GM10847 (cell line): ENCODE measurements at regions not wholly inside any gene's neighbourhood (a gene's known extent, or its start where the extent isn't known, plus 50 kb on each side); places are given as distances from the start of the nearest gene placed in this dataset.

Experiments
- POLR2A ChIP-seq: IDR thresholded peaks from 2 replicates; pipeline ENCODE4 v1.6.1; 2011; ENCODE audit not compliant: insufficient read length; ENCODE audit errors: extremely low read depth

DNA sequence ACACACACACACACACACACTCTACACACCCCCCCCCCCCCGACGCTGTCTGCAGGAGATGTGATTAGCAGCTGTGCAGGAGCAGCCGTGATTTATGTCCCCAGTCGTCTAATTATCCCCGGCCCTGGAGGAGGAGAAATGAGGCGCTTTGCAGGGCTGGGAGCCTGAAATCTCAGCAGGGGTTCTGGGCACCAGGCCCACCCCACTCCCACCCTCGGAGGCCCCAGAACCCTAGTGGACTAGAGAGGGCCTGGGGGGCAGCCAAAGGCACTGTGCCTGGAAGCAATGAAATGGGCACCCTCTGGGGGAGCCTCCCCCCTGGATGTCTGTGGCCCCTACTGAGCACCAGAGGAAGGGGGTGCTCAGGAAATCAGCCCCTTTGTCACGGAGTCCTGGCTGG, 134.2 kb upstream of the CIBAR2 start:
- TF ChIP-seq POLR2A, result no peak

DNA sequence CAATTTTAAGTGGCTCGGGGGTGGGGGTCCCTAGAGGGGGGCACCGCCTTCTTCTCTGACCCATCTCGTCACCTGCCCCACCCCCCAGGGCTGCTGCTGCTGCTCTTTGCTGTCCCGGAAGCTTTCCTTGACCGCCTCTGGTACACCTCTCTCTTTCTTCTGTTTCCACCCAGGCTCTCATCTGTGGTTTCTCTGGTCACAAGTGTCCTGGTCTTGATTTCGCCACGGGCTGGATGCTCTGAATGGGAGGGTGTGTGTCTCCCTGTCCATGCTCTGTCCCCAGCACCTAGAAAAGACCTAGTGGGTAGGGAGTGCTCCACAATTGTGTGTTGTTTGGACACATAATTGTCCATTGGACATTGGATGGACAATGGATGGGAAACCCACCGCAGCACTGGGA, 134.7 kb upstream of the CIBAR2 start:
- no peak for TF ChIP-seq POLR2A

DNA sequence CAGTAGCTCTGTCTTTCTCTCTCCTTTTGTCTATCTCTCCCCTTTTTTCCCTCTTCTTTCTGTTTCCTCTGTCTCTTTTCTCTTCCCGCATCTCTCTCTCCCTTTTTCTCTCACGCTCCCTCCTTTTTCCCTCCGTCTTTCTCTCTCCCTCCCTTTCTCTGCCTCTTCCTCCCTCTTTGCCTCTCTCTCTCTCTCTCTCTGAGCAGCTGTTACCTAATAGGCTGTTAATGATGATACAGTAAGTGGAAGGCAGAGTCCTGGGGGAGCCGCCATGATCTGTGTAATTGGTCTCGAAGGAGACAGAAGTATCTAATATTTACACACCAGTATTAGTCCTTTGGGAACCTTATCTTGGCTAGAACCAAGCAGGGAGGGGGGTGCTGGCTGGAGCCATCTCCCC, 136.1 kb upstream of the CIBAR2 start:
- no peak for TF ChIP-seq POLR2A

DNA sequence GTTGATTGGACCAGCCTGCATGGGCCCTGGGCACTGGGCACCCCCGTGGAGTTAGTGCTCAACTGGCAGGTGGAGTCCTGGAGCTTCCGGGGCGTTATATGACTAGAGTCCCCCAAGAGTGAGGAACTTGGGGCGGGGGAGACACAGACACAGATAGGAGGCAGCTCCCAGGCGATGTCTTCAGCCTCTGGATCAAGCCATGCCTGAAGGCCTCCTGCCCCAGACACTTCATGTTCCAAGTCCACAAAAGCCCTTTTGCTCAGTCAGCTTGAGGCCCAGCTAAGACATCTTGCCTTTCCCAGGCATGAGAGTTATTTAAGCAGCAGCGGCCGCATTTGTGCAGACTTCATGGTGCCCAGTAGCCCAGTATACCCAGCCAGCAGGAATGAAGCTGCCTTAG, 136.6 kb upstream of the CIBAR2 start:
- TF ChIP-seq POLR2A, result no peak

DNA sequence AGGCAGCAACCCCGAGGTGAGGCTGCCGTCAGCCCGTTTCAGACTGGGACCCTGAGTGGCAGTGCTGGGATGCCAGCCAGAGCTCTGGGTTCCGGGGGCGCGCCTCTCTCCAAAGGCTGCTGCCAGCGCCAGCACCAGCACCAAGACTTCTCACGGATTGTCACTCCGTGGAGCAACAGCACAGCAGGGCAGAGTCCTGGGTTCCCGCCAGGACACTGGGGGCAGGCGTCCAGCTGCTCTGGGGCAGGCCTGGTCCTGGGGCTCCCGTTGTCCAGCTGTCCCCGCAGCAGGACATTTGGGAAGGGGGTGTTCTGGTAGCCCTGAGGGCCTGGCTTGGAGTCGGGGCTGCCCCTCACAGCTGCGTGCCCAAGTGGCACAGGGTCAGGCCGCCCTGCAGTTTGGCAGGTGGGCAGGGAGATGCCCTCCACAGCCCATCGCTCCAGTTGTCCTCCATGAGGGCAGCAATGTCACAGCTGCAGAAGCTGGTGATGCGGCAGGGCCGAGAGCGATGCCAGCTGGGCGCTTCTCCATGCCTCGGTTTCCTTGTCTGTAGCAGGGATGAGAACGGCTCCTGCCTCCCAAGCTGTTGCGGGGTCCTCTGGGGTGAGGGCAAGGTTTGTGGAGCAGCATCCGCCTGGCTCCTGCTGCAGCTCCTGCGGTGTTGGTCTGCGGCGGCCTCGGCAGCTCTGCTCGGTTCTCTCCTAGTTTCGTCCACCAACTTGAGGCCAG, 137.3 kb upstream of the CIBAR2 start:
- no peak for TF ChIP-seq POLR2A

DNA sequence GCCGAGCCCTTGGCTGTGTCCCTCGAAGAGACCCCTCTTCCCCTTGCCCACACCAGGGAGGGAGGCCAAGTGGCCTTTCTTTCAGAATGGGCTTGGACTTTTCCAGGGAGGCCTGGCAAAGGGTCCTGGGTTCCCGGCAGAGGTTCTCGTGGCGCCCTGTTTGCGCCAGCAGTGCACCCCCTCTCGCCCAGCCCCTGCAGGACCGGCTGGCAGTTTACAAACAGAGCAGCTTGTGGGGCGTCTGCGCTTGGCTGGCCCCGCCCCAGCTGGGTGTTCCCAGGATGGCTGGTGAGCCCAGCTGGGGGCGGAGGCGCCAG, 137.8 kb upstream of the CIBAR2 start:
- TF ChIP-seq POLR2A, result no peak

DNA sequence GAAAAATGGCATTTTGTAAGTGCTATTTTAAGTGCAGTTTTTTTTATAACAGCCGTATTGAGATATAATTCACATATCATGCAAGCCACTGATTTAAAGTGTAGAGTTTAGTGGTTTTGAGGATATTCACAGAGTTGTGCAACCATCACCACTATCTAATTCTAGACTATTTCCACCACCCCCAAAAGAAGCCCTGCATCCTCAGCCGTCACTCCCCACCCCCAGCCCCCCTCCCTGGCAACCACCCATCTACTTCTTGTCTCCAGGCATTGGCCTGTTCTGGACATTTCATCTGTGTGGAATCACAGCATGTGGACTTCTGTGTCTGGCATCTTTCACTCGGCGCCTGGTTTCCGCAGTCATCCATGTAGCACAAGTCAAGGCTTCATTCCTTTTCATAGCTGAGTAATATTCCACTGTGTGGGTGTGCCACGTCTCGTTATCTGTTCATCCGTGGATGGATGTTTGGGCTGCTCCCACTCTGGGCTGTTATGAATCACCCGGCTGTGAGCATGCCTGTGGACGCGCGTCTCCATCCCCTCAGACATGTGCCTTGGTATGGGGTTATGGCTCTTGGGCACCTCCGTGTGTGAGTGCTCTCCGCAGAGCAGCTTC, 138.4 kb upstream of the CIBAR2 start:
- no peak for TF ChIP-seq POLR2A

DNA sequence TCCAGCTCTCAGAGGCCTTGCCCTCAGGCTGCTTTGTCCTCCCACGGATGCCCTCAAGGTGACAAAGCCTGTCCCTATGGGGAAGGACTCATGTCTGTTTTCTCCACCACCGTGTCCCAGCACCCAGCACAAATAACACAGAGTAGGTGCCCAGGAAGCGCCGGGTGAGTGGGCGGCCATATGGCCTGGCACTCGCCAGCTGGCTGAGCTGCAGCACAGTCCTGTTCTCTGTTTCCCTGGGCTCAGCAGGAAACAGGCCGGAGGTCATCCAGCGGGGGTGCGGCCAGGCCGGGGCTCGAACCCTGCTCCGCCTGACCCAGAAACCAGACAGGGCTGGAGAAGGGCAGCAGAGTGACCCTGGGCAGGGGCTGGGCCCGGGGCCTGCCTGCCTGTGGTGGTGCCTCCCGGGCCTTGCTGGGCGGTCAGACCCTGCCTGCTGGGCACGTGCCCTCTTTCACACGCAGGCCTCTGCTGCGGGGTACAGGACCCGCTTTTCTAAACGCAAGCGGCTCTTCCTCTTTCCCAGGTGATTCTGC, 139.0 kb upstream of the CIBAR2 start:
- TF ChIP-seq POLR2A, result no peak

DNA sequence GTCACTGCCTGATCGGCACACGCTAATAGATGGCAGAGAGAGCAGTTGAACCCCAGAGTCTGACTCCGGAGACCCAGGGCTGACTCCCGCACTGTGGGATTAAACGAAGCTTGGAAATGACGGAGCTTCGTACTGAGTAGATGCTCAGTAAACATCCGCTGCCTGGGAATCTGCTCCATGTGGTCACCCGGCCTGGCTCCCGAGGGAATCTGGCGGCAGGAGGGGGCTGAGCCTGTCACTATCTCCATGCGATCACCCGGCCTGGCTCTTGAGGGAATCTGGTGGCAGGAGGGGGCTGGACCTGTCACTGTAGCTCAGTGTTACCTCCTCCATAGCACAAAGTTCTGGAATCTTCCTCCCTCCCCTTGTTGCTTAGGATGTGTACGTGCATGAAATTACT, 139.7 kb upstream of the CIBAR2 start:
- no peak for TF ChIP-seq POLR2A

DNA sequence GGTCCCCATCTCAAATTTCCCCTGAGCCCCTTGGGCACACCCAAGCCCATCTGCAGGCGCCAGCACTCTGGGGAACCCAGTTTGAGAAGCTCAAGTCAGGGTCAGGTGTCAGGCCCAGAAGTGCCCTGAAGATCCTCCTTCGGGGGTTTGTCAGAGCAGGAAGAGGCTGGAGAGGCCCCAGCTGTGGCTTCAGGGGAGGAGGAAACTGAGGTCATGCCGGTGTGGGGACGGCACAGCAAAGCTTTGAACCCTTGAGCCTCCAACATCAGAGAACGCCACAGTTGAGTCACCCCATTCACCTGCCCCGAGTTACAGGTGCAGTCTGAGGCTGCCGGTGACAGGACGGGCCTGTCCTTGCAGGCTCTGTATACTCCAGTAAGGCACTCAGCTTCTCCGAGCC, 140.2 kb upstream of the CIBAR2 start:
- no peak for TF ChIP-seq POLR2A

DNA sequence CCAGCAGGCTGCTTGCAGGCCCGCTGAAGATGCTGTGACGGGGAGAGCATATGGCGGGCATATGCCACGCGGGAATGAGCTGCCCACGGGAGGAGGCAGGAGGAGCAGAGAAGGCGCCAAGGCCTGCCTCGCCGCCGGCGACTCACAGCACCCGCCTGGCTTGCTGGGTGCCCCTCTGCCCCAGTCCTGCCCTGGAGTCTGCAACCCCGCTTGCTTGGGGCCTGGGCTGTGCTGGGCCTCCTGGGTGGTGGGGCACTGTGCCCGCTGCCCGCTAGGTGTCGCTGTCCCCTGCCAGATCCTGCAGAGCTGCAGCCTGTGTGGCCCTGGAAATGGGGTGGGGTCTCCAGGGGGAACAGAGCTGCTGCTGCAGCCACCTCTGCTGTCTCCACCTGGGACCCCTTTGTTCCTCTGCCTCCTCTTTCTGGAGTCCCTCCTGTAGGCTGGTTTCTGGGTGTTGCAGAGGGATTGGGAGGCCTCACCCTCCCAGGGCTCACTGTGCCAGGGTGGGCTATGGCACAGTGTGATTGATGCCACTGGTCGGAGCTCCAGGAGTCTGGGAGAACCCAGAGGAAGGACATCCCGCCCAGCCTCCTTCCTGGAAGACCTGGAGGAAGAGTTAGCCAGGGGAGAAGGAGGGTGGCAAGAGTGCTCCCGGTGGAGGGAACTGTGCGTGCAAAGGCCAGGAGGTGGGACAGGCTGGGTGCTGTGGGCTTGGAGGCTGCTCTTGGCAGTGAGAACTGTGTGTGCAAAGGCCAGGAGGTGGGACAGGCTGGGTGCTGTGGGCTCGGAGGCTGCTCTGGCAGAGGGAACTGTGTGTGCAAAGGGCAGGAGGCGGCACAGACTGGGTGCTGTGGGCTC, 141.0 kb upstream of the CIBAR2 start:
- no peak for TF ChIP-seq POLR2A

DNA sequence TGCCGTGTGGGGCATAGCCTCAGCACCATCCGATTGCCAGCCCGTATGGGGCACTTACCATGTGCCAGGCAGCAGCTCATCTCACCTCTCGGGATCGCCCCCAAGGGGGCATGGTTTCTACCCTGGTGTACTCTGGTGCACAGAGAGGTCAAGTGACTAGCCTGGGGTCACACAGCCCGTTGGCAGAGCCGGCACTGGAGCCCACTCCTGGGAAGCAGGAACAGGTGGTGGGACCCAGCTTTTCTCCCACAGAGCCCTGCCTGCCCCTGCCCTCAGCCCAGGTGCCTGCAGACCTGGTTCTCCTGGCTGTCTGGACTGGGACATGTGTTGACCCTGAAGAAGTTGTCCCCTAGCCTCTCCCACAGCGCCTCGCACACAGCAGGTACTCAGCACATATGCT, 141.8 kb upstream of the CIBAR2 start:
- no peak for TF ChIP-seq POLR2A

DNA sequence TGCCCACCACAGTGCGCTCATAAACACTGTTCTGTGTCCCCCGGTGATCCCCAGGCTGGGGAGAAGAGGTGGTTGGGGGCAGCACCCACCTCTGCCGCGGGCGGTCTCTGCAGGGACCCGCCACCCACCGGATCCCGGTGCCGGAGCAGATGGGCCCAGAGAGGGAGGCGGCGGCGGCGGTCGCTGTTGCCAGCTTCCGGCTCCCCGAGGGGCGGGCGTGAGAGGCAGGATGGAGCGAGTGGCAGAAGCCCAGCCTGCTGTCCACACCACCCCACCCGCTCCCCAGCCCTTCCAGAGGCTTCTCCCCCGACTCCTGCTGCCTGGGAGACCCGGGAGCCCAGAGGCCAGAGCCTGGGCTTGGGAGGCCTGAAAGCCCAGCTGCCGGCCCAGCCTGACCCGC, 142.6 kb upstream of the CIBAR2 start:
- TF ChIP-seq POLR2A, result no peak

DNA sequence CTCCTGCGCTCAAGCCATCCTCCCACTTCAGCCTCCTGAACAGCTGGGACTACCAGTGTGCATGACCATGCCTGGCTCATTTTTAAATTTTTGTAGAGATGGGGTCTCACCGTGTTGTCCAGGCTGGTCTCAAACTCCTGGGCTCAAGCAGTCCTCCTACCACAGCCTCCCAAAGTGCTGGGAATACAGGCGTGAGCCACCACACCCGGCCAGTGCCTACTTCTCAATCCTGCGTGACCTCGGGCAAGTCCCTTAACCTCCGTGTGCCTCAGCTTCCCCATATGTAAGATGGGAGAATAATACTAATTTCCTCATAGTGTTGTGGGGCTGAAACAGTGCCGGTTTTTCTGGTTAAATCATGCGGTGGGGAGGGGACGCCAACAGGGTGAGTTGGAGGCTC, 143.5 kb upstream of the CIBAR2 start:
- no peak for TF ChIP-seq POLR2A

DNA sequence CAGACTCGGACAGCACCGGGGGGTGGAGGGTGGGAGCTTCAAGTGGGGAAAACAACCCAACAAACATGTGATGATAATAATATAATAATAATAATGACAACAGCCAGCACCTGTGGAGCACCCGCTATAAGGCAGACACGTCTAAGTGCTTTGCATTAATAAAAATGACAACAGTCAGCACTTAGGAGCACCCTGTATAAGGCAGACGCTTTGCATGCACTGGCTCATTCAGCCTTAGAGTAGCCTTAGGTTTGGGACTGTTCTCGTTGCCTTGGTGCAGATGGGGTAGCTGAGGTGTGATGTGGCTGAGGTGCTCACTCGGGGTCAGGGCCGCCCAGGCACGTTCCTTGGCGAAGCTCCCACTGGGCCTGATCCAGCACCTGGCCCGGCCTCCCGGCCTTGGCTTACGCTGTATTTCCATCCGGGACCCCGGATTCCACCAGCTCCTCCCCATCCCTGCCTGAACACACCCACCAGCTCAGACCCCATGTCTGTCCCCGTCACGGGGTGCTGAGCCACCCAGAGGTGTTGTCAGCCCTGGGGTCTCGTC, 144.0 kb upstream of the CIBAR2 start:
- no peak for TF ChIP-seq POLR2A

DNA sequence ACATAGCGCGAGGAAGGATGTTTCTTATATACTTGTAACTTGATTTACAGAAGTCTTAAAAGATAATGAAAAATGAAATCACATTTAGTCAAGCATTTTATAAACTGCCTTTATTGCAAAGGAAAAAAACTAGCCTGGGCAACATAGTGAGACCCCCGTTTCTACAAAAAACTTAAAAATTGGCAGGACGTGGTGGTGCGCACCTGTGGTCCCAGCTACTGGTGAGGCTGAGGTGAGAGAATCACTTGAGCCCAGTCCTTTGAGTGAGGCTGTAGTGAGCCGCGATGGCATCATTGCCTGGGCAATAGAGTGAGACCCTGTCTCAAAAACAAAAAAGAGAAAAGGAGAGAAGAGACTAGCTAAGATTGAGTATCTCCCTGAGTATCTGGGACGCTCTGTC, 145.2 kb upstream of the CIBAR2 start:
- no peak for TF ChIP-seq POLR2A
